ENCODE measurements at regions not wholly inside any gene's neighbourhood (a gene's known extent, or its start where the extent isn't known, plus 50 kb on each side); places are given as distances from the start of the nearest gene placed in this dataset.

DNA sequence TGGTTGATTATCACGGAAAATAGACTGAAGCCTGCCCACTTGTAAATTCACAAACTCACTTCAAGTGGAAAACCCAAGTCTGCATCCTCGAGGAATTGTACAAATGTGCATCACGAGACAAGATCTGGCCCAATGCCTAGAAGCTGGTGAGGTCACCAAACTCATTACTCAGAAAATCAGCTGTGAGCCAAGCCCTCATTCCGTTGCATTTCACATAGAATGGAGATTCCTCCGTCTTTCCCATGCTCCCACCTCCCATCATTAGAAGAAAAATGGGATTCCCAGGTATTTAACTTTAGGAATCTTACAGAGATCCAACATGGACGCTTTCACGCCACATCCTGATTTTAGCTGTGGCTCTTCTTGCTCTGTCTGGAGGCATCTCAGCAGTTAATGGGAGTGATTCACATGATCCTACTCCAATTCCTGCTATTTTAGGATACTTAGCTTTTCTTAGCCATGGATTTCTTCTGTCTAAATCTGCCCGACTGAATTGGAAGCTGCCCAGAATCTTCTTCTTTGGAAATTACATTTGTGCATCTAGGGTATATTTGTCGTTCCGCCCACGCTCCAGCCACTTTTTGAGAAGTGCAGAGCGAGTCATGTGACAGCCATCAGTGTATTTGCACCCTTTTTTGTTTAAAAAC lies 68.7 kb upstream of the STMND1 start:
- POLR2A ChIA-PET: interaction anchor here (0.5 to 0.6 kb wide), 2 partner anchors 84 to 287 kb away, joined by 3 to 4 read pairs; no protein-coding TSS in a partner anchor
- H3K4me2 ChIP-seq (ENCODE audit: low read length): no peak overlapping the region
- H3K27ac ChIP-seq (ENCODE audit: low read depth, low read length, poor library complexity, severe bottlenecking): no peak overlapping the region
- H3K4me1 ChIP-seq (ENCODE audit: insufficient read depth, low read length, poor library complexity, severe bottlenecking): no peaks in the 10 kb centered on the region
- H4K20me1 ChIP-seq (ENCODE audit: insufficient read depth, low read length): no peaks in the 10 kb centered on the region
- no peak overlapping the region for H2AFZ ChIP-seq (ENCODE audit: low read length)
- no peaks in the 10 kb centered on the region for H3K79me2 ChIP-seq (ENCODE audit: insufficient read depth, low read depth, low read length)
- no peaks in the 10 kb centered on the region for H3K9me3 ChIP-seq (ENCODE audit: low read length)
- no peak for DNase-seq (ENCODE audit: low spot score)
- no TSS peak for BruUV-seq (replicated peaks)
- H3K36me3 ChIP-seq (ENCODE audit: insufficient read depth, low read length): no peaks in the 10 kb centered on the region
- H3K9me2 ChIP-seq (ENCODE audit: insufficient read depth, low read length): no peaks in the 10 kb centered on the region
- intact Hi-C loops (cut with micrococcal nuclease; ENCODE audit: unreplicated experiment): no loop called here
- TF ChIP-seq, protein P1, sequence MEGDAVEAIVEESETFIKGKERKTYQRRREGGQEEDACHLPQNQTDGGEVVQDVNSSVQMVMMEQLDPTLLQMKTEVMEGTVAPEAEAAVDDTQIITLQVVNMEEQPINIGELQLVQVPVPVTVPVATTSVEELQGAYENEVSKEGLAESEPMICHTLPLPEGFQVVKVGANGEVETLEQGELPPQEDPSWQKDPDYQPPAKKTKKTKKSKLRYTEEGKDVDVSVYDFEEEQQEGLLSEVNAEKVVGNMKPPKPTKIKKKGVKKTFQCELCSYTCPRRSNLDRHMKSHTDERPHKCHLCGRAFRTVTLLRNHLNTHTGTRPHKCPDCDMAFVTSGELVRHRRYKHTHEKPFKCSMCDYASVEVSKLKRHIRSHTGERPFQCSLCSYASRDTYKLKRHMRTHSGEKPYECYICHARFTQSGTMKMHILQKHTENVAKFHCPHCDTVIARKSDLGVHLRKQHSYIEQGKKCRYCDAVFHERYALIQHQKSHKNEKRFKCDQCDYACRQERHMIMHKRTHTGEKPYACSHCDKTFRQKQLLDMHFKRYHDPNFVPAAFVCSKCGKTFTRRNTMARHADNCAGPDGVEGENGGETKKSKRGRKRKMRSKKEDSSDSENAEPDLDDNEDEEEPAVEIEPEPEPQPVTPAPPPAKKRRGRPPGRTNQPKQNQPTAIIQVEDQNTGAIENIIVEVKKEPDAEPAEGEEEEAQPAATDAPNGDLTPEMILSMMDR (conservative IDR thresholded peaks at IDR 0.05; ENCODE audit: low read length): no peak
- TF ChIP-seq EZH2phosphoT487 (IDR thresholded peaks at IDR 0.05; ENCODE audit: borderline replicate concordance, low read depth, low read length): no peak
- H3K4me3 ChIP-seq (ENCODE audit: low read depth, low read length, poor library complexity, severe bottlenecking): no peak overlapping the region
- CTCF ChIA-PET (ENCODE audit: unreplicated experiment): no interaction called here

DNA sequence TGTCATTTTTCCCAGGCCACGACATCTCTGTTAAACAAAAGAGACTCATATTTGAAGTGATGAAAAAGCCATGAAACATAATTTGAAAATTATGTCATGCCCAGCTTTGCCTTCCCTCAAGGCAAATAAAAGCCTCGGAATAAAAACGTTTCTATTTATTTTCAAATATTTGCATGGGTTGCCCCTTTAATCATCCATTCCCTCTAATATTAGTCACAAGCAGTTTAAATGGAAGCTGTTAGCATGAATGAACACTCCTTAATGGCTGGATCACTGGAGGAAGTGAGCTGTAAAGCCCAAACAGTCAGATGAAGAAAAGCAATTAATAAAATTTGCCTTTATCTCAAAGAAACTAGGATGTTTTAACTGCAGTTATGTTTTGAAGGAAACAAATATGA lies 69.3 kb upstream of the STMND1 start:
- BruUV-seq (replicated peaks): no TSS peak
- H2AFZ ChIP-seq (ENCODE audit: low read length): no peak overlapping the region
- DNase-seq (ENCODE audit: low spot score): no peak
- H3K9me3 ChIP-seq (ENCODE audit: low read length): no peaks in the 10 kb centered on the region
- H4K20me1 ChIP-seq (ENCODE audit: insufficient read depth, low read length): no peaks in the 10 kb centered on the region
- H3K4me3 ChIP-seq (ENCODE audit: low read depth, low read length, poor library complexity, severe bottlenecking): no peak overlapping the region
- intact Hi-C loops (cut with micrococcal nuclease; ENCODE audit: unreplicated experiment): no loop called here
- no peaks in the 10 kb centered on the region for H3K36me3 ChIP-seq (ENCODE audit: insufficient read depth, low read length)
- H3K27ac ChIP-seq (ENCODE audit: low read depth, low read length, poor library complexity, severe bottlenecking): no peak overlapping the region
- CTCF ChIA-PET (ENCODE audit: unreplicated experiment): no interaction called here
- POLR2A ChIA-PET: no interaction called here
- TF ChIP-seq, protein P1 (conservative IDR thresholded peaks at IDR 0.05; ENCODE audit: low read length): no peak
- no peak for TF ChIP-seq EZH2phosphoT487 (IDR thresholded peaks at IDR 0.05; ENCODE audit: borderline replicate concordance, low read depth, low read length)
- no peaks in the 10 kb centered on the region for H3K79me2 ChIP-seq (ENCODE audit: insufficient read depth, low read depth, low read length)
- no peaks in the 10 kb centered on the region for H3K9me2 ChIP-seq (ENCODE audit: insufficient read depth, low read length)
- no peaks in the 10 kb centered on the region for H3K4me1 ChIP-seq (ENCODE audit: insufficient read depth, low read length, poor library complexity, severe bottlenecking)
- no peak overlapping the region for H3K4me2 ChIP-seq (ENCODE audit: low read length)

DNA sequence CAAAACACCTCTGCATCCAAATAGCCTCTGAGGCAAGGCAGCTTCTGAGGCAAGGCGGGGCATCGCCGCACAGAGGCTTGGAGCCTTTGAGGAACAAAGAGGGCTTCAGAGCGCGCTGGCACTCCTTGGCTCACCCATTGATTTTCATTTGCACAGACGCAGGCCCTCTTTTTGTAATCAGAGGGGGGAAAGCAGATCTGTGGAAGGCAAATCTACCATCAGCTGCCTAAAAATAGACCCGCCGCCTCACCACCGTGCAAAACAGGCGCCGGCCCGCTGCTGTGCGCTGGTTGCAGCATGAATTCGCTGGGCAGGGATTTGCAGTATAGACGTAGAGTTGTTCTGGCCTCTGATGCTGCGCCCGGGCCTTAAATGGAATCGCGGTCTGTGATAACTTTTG lies 69.9 kb upstream of the STMND1 start:
- DNase-seq (ENCODE audit: low spot score): no peak
- no peaks in the 10 kb centered on the region for H3K9me2 ChIP-seq (ENCODE audit: insufficient read depth, low read length)
- H2AFZ ChIP-seq (ENCODE audit: low read length): no peak overlapping the region
- H3K79me2 ChIP-seq (ENCODE audit: insufficient read depth, low read depth, low read length): no peaks in the 10 kb centered on the region
- no peaks in the 10 kb centered on the region for H3K36me3 ChIP-seq (ENCODE audit: insufficient read depth, low read length)
- intact Hi-C loops (cut with micrococcal nuclease; ENCODE audit: unreplicated experiment): no loop called here
- H3K27ac ChIP-seq (ENCODE audit: low read depth, low read length, poor library complexity, severe bottlenecking): no peak overlapping the region
- no peaks in the 10 kb centered on the region for H3K4me1 ChIP-seq (ENCODE audit: insufficient read depth, low read length, poor library complexity, severe bottlenecking)
- H3K4me3 ChIP-seq (ENCODE audit: low read depth, low read length, poor library complexity, severe bottlenecking): no peak overlapping the region
- H3K9me3 ChIP-seq (ENCODE audit: low read length): no peaks in the 10 kb centered on the region
- no peak for TF ChIP-seq EZH2phosphoT487 (IDR thresholded peaks at IDR 0.05; ENCODE audit: borderline replicate concordance, low read depth, low read length)
- TF ChIP-seq, protein P1 (conservative IDR thresholded peaks at IDR 0.05; ENCODE audit: low read length): no peak
- H4K20me1 ChIP-seq (ENCODE audit: insufficient read depth, low read length): no peaks in the 10 kb centered on the region
- no peak overlapping the region for H3K4me2 ChIP-seq (ENCODE audit: low read length)
- BruUV-seq (replicated peaks): no TSS peak
- POLR2A ChIA-PET: no interaction called here
- CTCF ChIA-PET (ENCODE audit: unreplicated experiment): no interaction called here
